ENCODE measurements at regions not wholly inside any gene's neighbourhood (a gene's known extent, or its start where the extent isn't known, plus 50 kb on each side); places are given as distances from the start of the nearest gene placed in this dataset.

DNA sequence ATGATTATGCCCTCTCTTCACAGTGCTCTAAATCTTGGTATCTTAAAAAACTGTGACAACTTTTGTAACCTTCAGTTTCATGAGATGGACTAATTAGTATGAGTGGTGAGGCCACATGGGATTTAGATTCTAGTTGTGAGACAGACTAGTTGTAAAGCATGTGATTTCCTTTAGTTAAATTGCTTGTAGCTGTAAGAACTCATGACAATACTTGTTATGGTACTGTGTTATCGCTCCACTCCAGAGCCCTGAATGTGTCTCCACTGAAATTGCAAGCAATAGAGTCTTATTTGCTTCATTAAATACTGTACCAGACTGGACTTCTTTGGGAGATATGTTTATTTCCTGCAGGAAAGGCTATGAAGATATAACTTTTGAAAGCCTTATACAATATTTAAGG, 1198.3 kb upstream of the CDH6 start:
- DNase-seq (ENCODE audit: extremely low read depth, low read depth) = no peak

DNA sequence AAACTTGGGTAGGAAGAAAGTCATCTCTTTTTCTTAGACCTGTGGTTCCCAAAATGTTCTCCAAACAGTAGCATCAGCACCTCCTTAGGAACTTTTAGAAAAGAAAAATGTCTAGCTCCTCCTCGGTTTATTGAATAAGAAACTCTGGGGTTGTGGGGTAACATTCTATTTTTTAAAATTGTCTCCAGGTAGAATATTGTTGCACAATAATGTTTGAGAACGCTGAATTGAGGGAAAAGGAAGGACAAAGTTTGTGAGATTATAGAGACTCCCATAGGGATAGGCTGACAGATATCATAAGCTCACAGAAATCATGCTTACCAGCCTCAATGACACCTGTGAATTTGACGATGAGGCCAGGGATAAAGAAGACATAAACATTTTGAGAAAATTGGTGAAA, 1199.0 kb upstream of the CDH6 start:
- no peak for DNase-seq (ENCODE audit: extremely low read depth, low read depth)

- no peak for DNase-seq (ENCODE audit: extremely low read depth, low read depth)
Observed at GRCh38 chr5:29993286-29993685, 1200.2 kb upstream of the CDH6 start.

DNA sequence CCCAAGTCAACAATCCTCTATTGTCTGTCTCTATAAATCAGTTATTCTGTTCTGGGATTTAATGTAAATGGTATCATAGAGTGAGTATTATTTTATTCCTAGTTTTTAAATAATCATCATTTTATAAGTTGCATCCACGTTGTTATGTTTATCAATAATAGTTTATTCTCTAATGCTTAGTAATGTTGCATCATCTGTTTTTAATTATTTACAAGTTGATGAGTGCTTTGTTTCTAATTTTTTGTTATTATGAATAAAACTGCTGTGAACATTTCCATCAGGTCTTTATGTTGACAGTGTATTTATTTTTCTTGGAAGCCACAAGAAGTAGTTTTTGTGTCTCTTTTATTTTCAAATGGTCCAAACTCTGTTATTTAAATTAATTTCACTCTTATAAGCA, 1201.2 kb upstream of the CDH6 start:
- DNase-seq (ENCODE audit: extremely low read depth, low read depth) = no peak

DNA sequence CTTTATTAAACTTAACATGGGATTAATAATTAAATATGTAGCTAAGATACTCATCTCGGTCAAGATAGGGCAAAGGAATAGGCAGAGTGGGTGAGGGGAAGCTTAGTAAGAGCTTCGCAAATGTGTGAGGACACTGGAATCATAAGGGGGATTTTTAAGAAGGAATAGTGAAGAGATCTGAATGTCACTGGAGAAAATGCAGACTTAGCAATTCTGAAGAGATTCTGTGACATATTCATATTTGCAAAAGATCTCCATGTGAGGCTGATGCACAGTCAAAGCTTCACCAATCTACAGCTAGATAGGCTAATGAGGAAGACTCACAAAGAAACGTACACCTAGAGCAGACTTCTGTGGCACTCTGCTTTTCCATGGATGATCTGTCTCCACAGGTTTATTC, 1202.8 kb upstream of the CDH6 start:
- no peak for DNase-seq (ENCODE audit: extremely low read depth, low read depth)

DNA sequence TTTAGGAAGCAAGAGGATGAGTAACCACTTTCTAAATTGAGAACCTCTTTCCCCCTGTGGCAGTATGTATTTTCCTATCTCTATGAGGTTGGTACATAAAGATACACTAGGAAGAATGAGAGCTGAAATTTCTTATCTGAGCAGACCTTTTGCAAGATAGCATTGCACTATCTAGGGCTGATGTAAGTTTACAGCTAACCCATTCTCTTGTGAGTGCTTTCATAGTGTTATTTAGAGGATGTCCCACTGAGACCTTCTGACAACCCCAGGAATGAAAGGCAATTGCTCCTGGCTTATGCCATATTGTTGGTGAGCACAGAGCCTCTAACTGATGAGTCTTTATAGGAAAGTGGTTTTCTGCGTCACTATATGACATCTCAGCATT, 1209.3 kb upstream of the CDH6 start:
- no peak for DNase-seq (ENCODE audit: extremely low read depth, low read depth)

DNA sequence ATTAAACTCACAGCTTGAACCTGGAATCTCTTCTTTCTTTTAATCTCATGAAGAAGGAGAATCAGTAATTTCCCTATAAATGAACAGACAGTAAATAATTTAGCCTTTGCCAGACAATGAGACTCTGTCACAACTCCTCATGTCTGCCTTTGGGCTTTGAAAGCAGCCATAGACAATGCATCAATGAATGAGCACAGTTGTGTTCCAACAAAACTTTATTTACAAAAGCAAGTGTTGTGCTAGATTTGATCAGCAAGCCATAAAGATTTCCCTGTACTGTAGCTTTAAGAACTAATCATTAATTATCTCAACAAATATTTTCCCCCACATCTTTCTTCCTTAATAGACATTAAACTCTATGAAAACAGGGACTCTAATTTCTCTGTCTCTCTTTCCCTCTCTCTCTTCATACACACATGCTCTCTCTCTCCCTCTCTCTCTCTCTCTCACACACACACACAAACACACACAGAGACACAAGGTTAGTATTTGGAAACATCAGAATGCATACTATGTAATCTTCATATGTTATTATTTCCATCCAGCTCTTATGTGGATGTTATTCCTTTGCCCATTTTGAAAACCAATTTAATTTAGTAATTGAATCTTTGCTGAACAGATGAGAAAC, 1209.8 kb upstream of the CDH6 start:
- DNase-seq (ENCODE audit: extremely low read depth, low read depth) = no peak

- no peak for DNase-seq (ENCODE audit: extremely low read depth, low read depth)
Observed at GRCh38 chr5:29982457-29982856, 1211.0 kb upstream of the CDH6 start.

- DNase-seq (ENCODE audit: extremely low read depth, low read depth) = no peak
Observed at GRCh38 chr5:29972597-29972996, 1220.9 kb upstream of the CDH6 start.

DNA sequence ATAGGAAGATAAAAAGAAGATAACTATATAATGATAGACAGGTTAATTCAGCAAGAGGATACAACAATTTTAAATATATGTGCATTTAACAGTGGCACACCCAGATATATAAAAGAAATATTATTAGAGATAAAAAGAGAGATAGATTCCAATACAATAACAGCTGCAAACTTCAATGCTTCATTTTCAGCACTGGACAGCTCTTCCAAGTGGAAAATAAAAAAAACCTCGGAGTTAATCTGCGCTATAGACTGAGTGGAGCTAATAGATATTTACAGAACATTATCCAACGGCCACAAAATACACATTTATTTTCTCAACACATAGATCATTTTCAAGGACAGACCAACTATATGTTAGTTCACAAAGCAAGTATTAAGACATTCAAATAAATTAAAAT, 1229.5 kb upstream of the CDH6 start:
- peak; percentile 19 for DNase-seq (ENCODE audit: extremely low read depth, low read depth)

GRCh38 chr5:29960323-29960722, 1233.2 kb upstream of the CDH6 start:
- no peak for DNase-seq (ENCODE audit: extremely low read depth, low read depth)

GRCh38 chr5:29950416-29951145, 1242.9 kb upstream of the CDH6 start:
- no peak for DNase-seq (ENCODE audit: extremely low read depth, low read depth)

DNA sequence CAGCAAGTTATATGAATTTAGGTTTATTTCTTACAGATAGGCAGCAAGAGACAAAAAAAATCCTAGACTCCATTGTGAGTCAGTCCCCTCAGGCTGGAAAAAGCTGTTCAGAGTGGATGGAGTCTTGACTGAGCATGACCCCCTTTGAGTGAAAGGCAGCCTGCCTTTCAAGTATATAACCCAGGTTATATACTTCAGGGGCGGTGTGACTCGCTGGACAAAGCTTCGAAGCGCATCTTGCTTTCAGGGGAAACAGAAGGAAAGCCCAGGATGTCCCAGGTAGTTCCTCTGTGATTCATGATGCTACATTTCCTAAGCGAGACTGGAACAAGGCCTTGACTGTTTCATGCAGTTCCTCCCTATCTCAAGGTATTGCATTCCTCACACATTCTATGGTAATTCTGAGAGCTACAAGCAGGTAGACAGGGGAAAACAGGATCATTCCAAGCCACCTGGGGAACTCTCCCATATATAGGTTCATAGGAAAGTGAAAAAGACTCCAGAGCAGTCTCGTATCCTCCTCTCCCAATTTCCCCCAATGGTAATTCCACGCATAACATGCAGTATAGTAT, 1244.1 kb upstream of the CDH6 start:
- no peak for DNase-seq (ENCODE audit: extremely low read depth, low read depth)

- no peak for DNase-seq (ENCODE audit: extremely low read depth, low read depth)
Observed at GRCh38 chr5:29944327-29944726, 1249.2 kb upstream of the CDH6 start.

DNA sequence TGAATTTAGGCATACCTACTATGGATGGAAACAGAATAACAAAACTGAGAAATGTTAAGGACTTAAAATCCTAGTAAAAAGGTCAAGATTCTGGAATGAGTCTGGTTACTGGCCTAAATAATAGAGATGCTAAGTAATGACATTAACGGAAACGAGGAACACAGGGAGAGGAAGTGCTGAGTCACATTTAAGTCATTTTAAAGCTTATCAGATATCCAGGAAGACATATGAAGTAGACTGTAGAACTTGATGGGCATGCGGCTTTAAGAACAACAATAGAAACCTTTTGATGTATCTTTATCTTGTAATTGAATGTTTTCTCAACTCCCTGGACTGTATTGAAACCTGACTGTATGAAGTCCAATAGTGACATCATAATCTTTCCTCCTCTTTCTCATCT, 1251.4 kb upstream of the CDH6 start:
- no peak for DNase-seq (ENCODE audit: extremely low read depth, low read depth)

DNA sequence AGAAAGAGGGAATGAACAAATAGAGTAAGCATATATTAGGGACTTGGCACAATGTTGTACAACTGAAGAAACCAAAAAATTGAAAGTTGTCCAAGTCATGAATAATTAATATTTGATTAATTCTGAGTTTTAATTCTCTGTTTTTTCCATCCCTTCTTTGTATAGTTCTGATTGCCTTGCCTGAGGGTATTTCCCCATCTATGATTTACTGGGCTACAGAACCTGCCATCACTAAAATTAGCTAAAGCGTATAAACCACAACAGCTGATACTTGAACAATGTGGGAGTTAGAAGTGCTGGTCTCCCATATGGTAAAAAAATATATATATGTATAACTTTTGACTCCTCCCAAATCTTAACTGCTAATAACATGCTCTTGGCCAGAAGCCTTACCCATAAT, 1253.5 kb upstream of the CDH6 start:
- DNase-seq (ENCODE audit: extremely low read depth, low read depth) = no peak

- no peak for DNase-seq (ENCODE audit: extremely low read depth, low read depth)
Observed at GRCh38 chr5:29935371-29935770, 1258.1 kb upstream of the CDH6 start.

GRCh38 chr5:29930316-29930715, 1263.2 kb upstream of the CDH6 start:
- no peak for DNase-seq (ENCODE audit: extremely low read depth, low read depth)

DNA sequence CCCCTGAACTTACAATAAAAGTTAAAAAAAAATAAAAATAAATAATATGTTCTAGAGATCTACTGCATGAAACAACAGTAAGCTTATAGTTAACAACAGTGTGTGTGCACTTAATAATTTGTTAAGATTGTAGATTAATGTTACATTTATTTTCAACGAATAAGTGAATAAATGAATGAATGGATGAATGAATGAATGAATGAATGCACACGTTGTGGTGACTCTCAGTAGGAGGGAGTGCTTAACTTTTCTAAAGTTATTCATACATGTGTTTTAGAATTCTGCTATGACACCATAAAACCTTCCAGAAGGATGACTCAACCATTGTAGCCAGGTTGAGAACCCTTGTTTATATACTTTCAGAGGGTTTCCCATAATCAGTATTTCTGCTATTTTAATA, 1269.4 kb upstream of the CDH6 start:
- DNase-seq (ENCODE audit: extremely low read depth, low read depth) = no peak

DNA sequence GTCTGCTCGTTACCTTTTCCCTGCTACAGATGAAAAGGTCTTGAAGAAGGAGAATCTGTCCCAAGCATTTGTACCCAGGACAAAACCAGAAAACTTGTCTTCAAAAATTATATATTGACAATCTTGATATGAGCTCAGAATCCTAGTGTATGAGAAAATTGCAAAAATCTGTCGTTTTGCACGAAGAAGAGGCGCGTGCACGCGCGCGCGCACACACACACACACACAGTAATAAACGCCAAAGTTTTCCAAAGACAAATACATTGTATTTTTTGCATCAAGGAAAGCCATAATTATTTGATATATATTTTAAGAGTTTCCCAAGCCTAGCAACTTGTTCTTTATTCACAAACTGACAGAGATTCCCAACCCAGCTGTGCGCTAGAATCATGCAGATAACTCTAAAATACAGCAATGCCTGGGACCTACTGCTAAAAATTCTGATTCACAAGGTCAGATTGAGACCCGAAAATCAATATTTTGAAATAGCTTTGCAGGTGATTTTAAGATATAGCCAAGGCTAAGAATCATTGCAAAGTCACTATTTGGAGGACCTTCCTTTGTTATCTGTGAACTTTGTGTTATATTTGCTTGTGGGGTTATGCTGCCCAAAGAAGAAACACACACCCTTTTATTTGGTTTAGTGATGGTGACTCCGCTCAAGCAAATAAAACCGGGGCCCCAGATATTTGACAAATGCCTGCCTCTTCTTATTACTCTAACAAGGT, 1287.7 kb upstream of the CDH6 start:
- no peak for DNase-seq (ENCODE audit: extremely low read depth, low read depth)

DNA sequence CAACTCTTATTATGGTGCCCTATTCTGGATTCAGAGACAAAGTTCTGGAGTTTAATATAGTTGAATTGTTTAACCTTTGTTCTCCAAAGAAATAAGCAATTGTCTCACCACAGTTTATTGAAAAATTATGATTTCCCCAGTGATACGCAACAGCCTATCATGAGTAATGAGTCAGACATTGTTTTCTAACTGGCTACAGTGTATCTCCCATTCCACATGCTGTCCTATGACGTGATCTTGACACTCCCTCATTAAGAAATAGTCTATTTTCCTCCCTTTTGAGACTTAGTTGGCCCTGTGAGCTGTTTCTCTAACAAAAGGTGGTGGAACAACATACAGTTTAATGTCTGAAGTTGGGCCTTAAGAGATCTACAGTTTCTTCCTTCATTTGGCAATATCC, 1290.6 kb upstream of the CDH6 start:
- DNase-seq (ENCODE audit: extremely low read depth, low read depth) = no peak

- no peak for DNase-seq (ENCODE audit: extremely low read depth, low read depth)
Observed at GRCh38 chr5:29899583-29899982, 1293.9 kb upstream of the CDH6 start.

Data from NCI-H460 (cell line).